Memory B cell (primary cell): ENCODE measurements at regions not wholly inside any gene's neighbourhood (a gene's known extent, or its start where the extent isn't known, plus 50 kb on each side); places are given as distances from the start of the nearest gene placed in this dataset.

Experiments
- ATAC-seq: fragments of 150-1000 bp; cut with Tn5 transposase; 2 replicates; pipeline ENCODE4 v1.10.0; 2021; ENCODE audit warnings: low read depth, mild to moderate bottlenecking, moderate library complexity
- DNase-seq, 2 donors: peaks; one replicate each; pipeline ENCODE4 v3.0.0; 2022; ENCODE audit warnings: low spot score in 2 of 2
- H3K27ac Mint-ChIP-seq: one replicate; pipeline ENCODE4 v1.8.0; 2022; ENCODE audit warnings: mild to moderate bottlenecking, moderate library complexity, mixed read lengths
- H3K27me3 Mint-ChIP-seq: one replicate; pipeline ENCODE4 v1.8.0; 2022; ENCODE audit warnings: mixed read lengths
- H3K36me3 Mint-ChIP-seq: one replicate; pipeline ENCODE4 v1.8.0; 2022; ENCODE audit warnings: mild to moderate bottlenecking, mixed read lengths
- H3K4me1 Mint-ChIP-seq: one replicate; pipeline ENCODE4 v1.8.0; 2022; ENCODE audit warnings: mixed read lengths
- H3K4me3 Mint-ChIP-seq: one replicate; pipeline ENCODE4 v1.8.0; 2022; ENCODE audit warnings: mild to moderate bottlenecking, moderate library complexity, mixed read lengths
- H3K9me3 Mint-ChIP-seq: one replicate; pipeline ENCODE4 v1.8.0; 2022; ENCODE audit warnings: mixed read lengths

DNA sequence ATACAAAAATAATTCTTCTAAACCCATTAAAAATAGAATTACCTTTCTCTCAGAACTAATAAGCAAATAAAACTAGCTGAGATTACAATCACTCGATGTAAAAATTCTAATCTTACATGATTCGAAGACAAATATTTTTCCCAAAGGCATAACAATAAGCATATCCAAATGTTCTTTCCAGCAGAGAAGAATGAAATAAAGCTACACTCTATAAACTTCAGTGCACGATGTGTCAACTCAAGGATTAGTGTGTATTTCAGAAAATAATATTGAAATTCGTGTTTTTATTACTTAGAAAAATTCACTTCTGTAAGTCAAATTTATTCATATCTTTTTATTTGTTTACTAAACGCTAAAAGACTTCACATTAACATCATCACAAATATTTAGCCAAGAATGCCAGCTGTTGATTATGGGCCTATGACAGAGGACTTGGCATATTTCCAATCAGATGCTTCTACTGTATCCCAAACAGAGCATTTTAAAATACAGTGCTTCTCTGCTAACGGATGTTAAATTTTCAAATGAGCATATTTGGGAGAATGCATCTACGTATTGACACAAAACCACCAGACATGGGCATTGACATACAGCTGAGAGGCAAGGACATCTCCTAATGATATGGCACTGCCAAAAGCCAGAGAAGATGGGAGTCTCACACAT is 54.7 kb upstream of the PDE7B start:
- H3K9me3 Mint-ChIP-seq, result no peaks in the 10 kb centered on the region

DNA sequence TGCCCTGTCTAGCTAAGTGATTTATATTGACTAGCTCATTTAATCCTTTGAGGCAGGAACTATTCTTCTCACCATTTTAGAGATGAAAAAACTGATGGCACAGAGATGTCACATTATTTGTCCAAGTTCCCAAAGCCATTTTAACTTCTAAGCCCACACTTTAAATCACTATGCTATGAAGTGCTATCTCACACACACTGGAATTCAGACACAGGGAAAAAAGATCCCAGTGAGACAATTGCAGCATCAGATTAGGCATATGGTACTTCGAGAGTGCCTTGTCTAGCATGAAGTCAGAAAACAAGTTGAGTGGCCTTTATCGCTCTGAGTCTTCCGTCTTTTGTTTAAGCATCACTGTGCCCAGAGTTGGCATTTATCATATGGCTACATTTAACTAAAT is 54.1 kb upstream of the PDE7B start:
- no peak for DNase-seq
- Mint-ChIP-seq H3K4me3 (no peak overlapping the region), H3K36me3 (no peaks in the 10 kb centered on the region), H3K4me1 (peaks cover 11% of the 10 kb centered on the region), H3K9me3 (no peaks in the 10 kb centered on the region), H3K27ac (no peak overlapping the region), H3K27me3 (no peaks in the 10 kb centered on the region)
- no peak for ATAC-seq

More for the DNA sequence above, 54.7 kb upstream of the PDE7B start:
- no peak for ATAC-seq
- peaks cover 11% of the 10 kb centered on the region for H3K4me1 Mint-ChIP-seq
- no peak overlapping the region for H3K27ac Mint-ChIP-seq
- no peaks in the 10 kb centered on the region for H3K27me3 Mint-ChIP-seq
- H3K36me3 Mint-ChIP-seq, result no peaks in the 10 kb centered on the region
- no peak for DNase-seq
- H3K4me3 Mint-ChIP-seq, result no peak overlapping the region

DNA sequence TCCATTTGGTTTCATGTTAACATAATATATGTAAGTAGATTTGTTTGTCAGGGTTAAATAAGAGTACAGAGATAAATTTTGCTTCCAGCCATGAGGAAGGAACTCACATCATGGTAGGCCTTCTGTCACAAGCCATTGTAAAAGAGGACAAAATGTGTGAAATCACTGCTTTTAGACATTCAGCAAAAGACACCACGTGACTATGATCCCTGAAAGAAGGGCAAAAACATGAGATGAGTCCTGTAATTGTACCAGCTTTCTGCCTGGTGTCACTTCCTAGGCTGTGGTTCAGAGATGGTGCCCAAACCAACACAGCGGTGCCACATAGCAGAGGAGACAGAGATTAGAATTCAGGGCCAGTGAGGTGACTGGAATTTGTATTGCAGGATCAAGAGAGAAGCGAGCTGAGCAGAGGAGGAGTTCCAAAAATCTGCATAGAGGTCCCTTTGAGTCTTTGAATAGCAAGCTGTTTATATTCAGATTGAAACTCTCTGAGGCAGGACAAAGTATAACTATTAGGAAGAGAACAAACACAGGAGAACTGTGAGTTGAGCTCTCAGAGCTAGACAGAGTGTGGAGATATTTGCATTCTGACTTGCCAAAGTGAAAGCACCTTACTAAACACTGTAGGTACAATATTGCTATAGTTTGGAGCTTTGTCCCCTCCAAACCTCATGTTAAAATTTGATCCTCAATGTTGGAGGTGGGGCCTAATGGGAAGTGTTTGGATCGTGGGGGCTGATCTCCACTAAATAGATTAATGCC is 52.6 kb upstream of the PDE7B start:
- Mint-ChIP-seq H3K27ac (peak overlapping the region; percentile 10), H3K9me3 (no peaks in the 10 kb centered on the region), H3K4me1 (peaks cover 11% of the 10 kb centered on the region), H3K27me3 (no peaks in the 10 kb centered on the region), H3K4me3 (peak overlapping the region; percentile 36), H3K36me3 (no peaks in the 10 kb centered on the region)
- DNase-seq (peak in 1 of 2 donors; percentile 1), ATAC-seq (peak; percentile 54)
